ENCODE measurements at regions not wholly inside any gene's neighbourhood (a gene's known extent, or its start where the extent isn't known, plus 50 kb on each side); places are given as distances from the start of the nearest gene placed in this dataset.

GRCh38 chr7:156518466-156518865, 122.1 kb upstream of the RNF32 start:
- no peak for TF ChIP-seq CTCF (IDR thresholded peaks at IDR 0.05; ENCODE audit: poor library complexity, severe bottlenecking)
- no peak for TF ChIP-seq POLR2AphosphoS5 (IDR thresholded peaks at IDR 0.05)
- no peak for TF ChIP-seq REST (IDR thresholded peaks at IDR 0.05; ENCODE audit: borderline replicate concordance)
- TF ChIP-seq TAF1 (IDR thresholded peaks at IDR 0.05; ENCODE audit: low read depth), result no peak
- no peak for TF ChIP-seq EP300 (conservative IDR thresholded peaks at IDR 0.05; ENCODE audit: poor library complexity, severe bottlenecking)
- TF ChIP-seq SMC3 (conservative IDR thresholded peaks at IDR 0.05; ENCODE audit: poor library complexity), result no peak
- no peak for TF ChIP-seq RAD21 (conservative IDR thresholded peaks at IDR 0.05)
- TF ChIP-seq MXI1 (conservative IDR thresholded peaks at IDR 0.05; ENCODE audit: poor library complexity, severe bottlenecking), result no peak
- TF ChIP-seq EZH2 (IDR thresholded peaks at IDR 0.05; ENCODE audit: borderline replicate concordance, insufficient read depth, low read length, poor library complexity, severe bottlenecking), result no peak

Measured in neural cell (in vitro differentiated cells).